ENCODE measurements at regions not wholly inside any gene's neighbourhood (a gene's known extent, or its start where the extent isn't known, plus 50 kb on each side); places are given as distances from the start of the nearest gene placed in this dataset.

- no peaks in the 10 kb centered on the region for H3K27me3 Mint-ChIP-seq (ENCODE audit: insufficient read depth, unreplicated experiment)
- no peak overlapping the region for H3K27ac Mint-ChIP-seq (ENCODE audit: low read depth, unreplicated experiment)
- TF ChIP-seq, protein P1, sequence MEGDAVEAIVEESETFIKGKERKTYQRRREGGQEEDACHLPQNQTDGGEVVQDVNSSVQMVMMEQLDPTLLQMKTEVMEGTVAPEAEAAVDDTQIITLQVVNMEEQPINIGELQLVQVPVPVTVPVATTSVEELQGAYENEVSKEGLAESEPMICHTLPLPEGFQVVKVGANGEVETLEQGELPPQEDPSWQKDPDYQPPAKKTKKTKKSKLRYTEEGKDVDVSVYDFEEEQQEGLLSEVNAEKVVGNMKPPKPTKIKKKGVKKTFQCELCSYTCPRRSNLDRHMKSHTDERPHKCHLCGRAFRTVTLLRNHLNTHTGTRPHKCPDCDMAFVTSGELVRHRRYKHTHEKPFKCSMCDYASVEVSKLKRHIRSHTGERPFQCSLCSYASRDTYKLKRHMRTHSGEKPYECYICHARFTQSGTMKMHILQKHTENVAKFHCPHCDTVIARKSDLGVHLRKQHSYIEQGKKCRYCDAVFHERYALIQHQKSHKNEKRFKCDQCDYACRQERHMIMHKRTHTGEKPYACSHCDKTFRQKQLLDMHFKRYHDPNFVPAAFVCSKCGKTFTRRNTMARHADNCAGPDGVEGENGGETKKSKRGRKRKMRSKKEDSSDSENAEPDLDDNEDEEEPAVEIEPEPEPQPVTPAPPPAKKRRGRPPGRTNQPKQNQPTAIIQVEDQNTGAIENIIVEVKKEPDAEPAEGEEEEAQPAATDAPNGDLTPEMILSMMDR (IDR thresholded peaks at IDR 0.05; ENCODE audit: unreplicated experiment): no peak
- H3K36me3 Mint-ChIP-seq (ENCODE audit: insufficient read depth, unreplicated experiment): no peaks in the 10 kb centered on the region
- no peak overlapping the region for H3K4me3 Mint-ChIP-seq (ENCODE audit: unreplicated experiment)
- no peak for DNase-seq (ENCODE audit: unreplicated experiment)
- no TSS peak for BruUV-seq (replicated peaks)
- H3K9me3 Mint-ChIP-seq (ENCODE audit: unreplicated experiment): no peaks in the 10 kb centered on the region
- CTCF ChIA-PET: interaction anchor here (0.6 kb wide), 1 partner anchor 908 kb away, joined by 3 read pairs; no protein-coding TSS in a partner anchor
- POLR2A ChIA-PET: no interaction called here
- intact Hi-C loops (cut with micrococcal nuclease): no loop called here
- peaks cover 6% of the 10 kb centered on the region for H3K4me1 Mint-ChIP-seq (ENCODE audit: insufficient read depth, unreplicated experiment)
Observed at GRCh38 chr2:770776-771175, 93.6 kb upstream of the TMEM18 start.

DNA sequence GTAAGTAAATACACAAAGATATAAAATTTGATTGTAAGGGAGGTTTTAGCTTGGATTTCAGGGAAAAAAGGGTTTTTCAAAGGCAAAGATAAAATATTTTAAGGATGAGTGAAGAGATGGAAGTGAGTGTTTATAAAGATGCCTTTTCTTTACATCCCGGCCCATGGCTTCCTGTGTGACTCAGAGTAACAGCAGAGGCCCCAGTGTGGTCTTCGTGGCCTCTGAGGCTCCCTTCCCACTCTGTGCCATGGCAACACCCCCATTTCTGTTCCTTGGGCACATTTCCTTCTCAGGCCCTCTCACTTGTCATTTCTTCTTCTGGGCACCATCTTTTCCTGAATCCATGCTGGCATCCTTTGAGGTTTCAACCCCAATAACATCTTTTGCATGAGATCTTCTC, 92.6 kb upstream of the TMEM18 start:
- BruUV-seq (replicated peaks): no TSS peak
- H3K27ac Mint-ChIP-seq (ENCODE audit: low read depth, unreplicated experiment): no peak overlapping the region
- H3K36me3 Mint-ChIP-seq (ENCODE audit: insufficient read depth, unreplicated experiment): no peaks in the 10 kb centered on the region
- CTCF ChIA-PET: interaction anchor here (0.6 kb wide), 1 partner anchor 92 kb away, joined by 3 read pairs; the partner anchor contains the start of gene TMEM18
- no peak overlapping the region for H3K4me3 Mint-ChIP-seq (ENCODE audit: unreplicated experiment)
- DNase-seq (ENCODE audit: unreplicated experiment): no peak
- H3K4me1 Mint-ChIP-seq (ENCODE audit: insufficient read depth, unreplicated experiment): peaks cover 6% of the 10 kb centered on the region
- intact Hi-C loops (cut with micrococcal nuclease): no loop called here
- no peaks in the 10 kb centered on the region for H3K9me3 Mint-ChIP-seq (ENCODE audit: unreplicated experiment)
- POLR2A ChIA-PET: no interaction called here
- TF ChIP-seq, protein P1 (IDR thresholded peaks at IDR 0.05; ENCODE audit: unreplicated experiment): no peak
- no peaks in the 10 kb centered on the region for H3K27me3 Mint-ChIP-seq (ENCODE audit: insufficient read depth, unreplicated experiment)

GRCh38 chr2:768451-768850, 91.2 kb upstream of the TMEM18 start:
- intact Hi-C loops (cut with micrococcal nuclease): no loop called here
- POLR2A ChIA-PET: no interaction called here
- BruUV-seq (replicated peaks): no TSS peak
- Mint-ChIP-seq H3K36me3 (ENCODE audit: insufficient read depth, unreplicated experiment) (no peaks in the 10 kb centered on the region), H3K4me3 (ENCODE audit: unreplicated experiment) (no peak overlapping the region), H3K9me3 (ENCODE audit: unreplicated experiment) (no peaks in the 10 kb centered on the region), H3K27ac (ENCODE audit: low read depth, unreplicated experiment) (no peak overlapping the region), H3K4me1 (ENCODE audit: insufficient read depth, unreplicated experiment) (peaks cover 8% of the 10 kb centered on the region), H3K27me3 (ENCODE audit: insufficient read depth, unreplicated experiment) (no peaks in the 10 kb centered on the region)
- no peak for DNase-seq (ENCODE audit: unreplicated experiment)
- TF ChIP-seq, protein P1 (IDR thresholded peaks at IDR 0.05; ENCODE audit: unreplicated experiment): no peak
- CTCF ChIA-PET: no interaction called here

DNA sequence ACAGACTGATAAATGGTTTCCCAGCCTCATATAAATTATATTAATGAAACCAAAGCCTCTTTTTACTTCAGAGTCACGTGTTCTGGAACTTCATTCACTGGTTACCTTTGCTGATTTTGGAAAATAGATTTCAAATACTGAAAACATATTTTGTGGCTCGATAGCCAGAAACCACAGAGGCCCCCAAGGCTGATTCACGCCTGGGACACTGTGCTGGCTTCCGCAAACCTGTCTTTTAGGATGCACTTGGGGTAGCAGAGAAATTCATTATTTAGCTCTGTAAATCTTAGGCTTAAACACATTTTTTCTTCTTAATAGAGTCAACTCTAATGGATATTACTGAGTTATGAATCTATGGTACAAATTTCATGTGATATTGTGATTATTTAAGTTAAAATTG, 90.7 kb upstream of the TMEM18 start:
- Mint-ChIP-seq H3K27ac (ENCODE audit: low read depth, unreplicated experiment) (no peak overlapping the region), H3K4me1 (ENCODE audit: insufficient read depth, unreplicated experiment) (peaks cover 11% of the 10 kb centered on the region), H3K36me3 (ENCODE audit: insufficient read depth, unreplicated experiment) (no peaks in the 10 kb centered on the region), H3K27me3 (ENCODE audit: insufficient read depth, unreplicated experiment) (no peaks in the 10 kb centered on the region), H3K4me3 (ENCODE audit: unreplicated experiment) (no peak overlapping the region), H3K9me3 (ENCODE audit: unreplicated experiment) (no peaks in the 10 kb centered on the region)
- ChIA-PET POLR2A (no interaction called here), CTCF (interaction anchor here (1.4 kb wide), 1 partner anchor 10 kb away, joined by 3 read pairs; no protein-coding TSS in a partner anchor)
- BruUV-seq (replicated peaks): no TSS peak
- intact Hi-C loops (cut with micrococcal nuclease): no loop called here
- DNase-seq (ENCODE audit: unreplicated experiment): no peak
- TF ChIP-seq, protein P1 (IDR thresholded peaks at IDR 0.05; ENCODE audit: unreplicated experiment): no peak

Data from MCF 10A (cell line).